PC-3 (cell line): ENCODE measurements at regions not wholly inside any gene's neighbourhood (a gene's known extent, or its start where the extent isn't known, plus 50 kb on each side); places are given as distances from the start of the nearest gene placed in this dataset.

ENCODE experiments used
- CTCF ChIP-seq: fragments of 300-600 bp; sonication (generic); conservative IDR thresholded peaks from 2 replicates; pipeline ENCODE4 v1.5.1; 2017; ENCODE audit warnings: antibody characterized with exemption, low read depth, mild to moderate bottlenecking, low read length
- EZH2 ChIP-seq: fragments of 300-600 bp; sonication (generic); IDR thresholded peaks from one replicate; pipeline ENCODE4 v1.6.1; 2017; ENCODE audit warnings: antibody characterized with exemption, mild to moderate bottlenecking, low read length; ENCODE audit not compliant: unreplicated experiment
- EZH2phosphoT487 ChIP-seq: fragments of 300-600 bp; sonication (generic); IDR thresholded peaks from 2 replicates; pipeline ENCODE4 v1.6.1; 2018; ENCODE audit warnings: mild to moderate bottlenecking, antibody characterized with exemption, low read length, borderline replicate concordance

GRCh38 chr1:209367061-209367772 lies 216.3 kb upstream of the CAMK1G start:
- TF ChIP-seq CTCF = no peak
- no peak for TF ChIP-seq EZH2
- TF ChIP-seq EZH2phosphoT487 = no peak
